CD4-positive, alpha-beta T cell (primary cell): ENCODE measurements at regions not wholly inside any gene's neighbourhood (a gene's known extent, or its start where the extent isn't known, plus 50 kb on each side); places are given as distances from the start of the nearest gene placed in this dataset.

ENCODE experiments used
- ATAC-seq: fragments of 200-7000 bp; cut with Tn5 transposase; one replicate; pipeline ENCODE4 v1.10.0; 2022; ENCODE audit warnings: mild to moderate bottlenecking; ENCODE audit not compliant: poor library complexity
- CTCF ChIA-PET: fragments of 350-600 bp; sonication (Branson Sonifier 250); formaldehyde crosslinking; loops from one replicate; lab custom pipeline; 2021; ENCODE audit warnings: antibody characterized with exemption, inconsistent platforms; lab: Charles Lee
- POLR2A ChIA-PET: fragments of 350-600 bp; sonication (Branson Sonifier 250); formaldehyde crosslinking; loops from one replicate; lab custom pipeline; 2021; ENCODE audit warnings: antibody characterized with exemption, inconsistent platforms; lab: Charles Lee
- DNase-seq, 14 experiments: peaks; one replicate each; pipeline ENCODE4 v3.0.0-alpha.2; 2013 to 2020; ENCODE audit warnings: mixed read lengths in 2 of 14
- H3K27ac ChIP-seq, 2 donors: one replicate each; pipeline versions ENCODE4 v1.5.1 to v1.7.0; 2013; ENCODE audit warnings: low read length in 2 of 2, low read depth in 1 of 2, mild to moderate bottlenecking in 1 of 2
- H3K27me3 ChIP-seq, 2 experiments: 1 replicate in 1 of 2; 2 replicates in 1 of 2; pipeline versions ENCODE4 v1.6.1 to v1.7.0; 2013; ENCODE audit warnings: low read length in 2 of 2, control low read depth in 1 of 2, mild to moderate bottlenecking in 1 of 2, moderate library complexity in 1 of 2; ENCODE audit not compliant: insufficient read depth in 2 of 2, control insufficient read depth in 1 of 2
- H3K36me3 ChIP-seq: one replicate; pipeline ENCODE4 v1.6.1; 2013; ENCODE audit warnings: low read length, control low read depth; ENCODE audit not compliant: insufficient read depth
- H3K4me1 ChIP-seq: one replicate; pipeline ENCODE4 v1.6.1; 2013; ENCODE audit warnings: low read length, control low read depth; ENCODE audit not compliant: insufficient read depth
- H3K4me3 ChIP-seq: one replicate; pipeline ENCODE4 v1.5.1; 2013; ENCODE audit warnings: mild to moderate bottlenecking, low read length, moderate library complexity
- H3K9me3 ChIP-seq, 2 experiments: 1 replicate in 1 of 2; 2 replicates in 1 of 2; pipeline versions ENCODE4 v1.6.1 to v1.7.0; 2013; ENCODE audit warnings: low read length in 2 of 2, mild to moderate bottlenecking in 2 of 2, control low read depth in 1 of 2, moderate library complexity in 1 of 2; ENCODE audit not compliant: control insufficient read depth in 1 of 2, insufficient read depth in 1 of 2
- H3K27ac Mint-ChIP-seq: one replicate; pipeline ENCODE4 v1.8.0; 2020; ENCODE audit warnings: mixed read lengths
- H3K27me3 Mint-ChIP-seq: one replicate; pipeline ENCODE4 v1.8.0; 2021; ENCODE audit warnings: mixed read lengths
- H3K36me3 Mint-ChIP-seq: one replicate; pipeline ENCODE4 v1.8.0; 2021; ENCODE audit warnings: low read depth, mixed read lengths
- H3K4me1 Mint-ChIP-seq: one replicate; pipeline ENCODE4 v1.8.0; 2021; ENCODE audit warnings: low read depth, mixed read lengths
- H3K4me3 Mint-ChIP-seq: one replicate; pipeline ENCODE4 v1.8.0; 2020; ENCODE audit warnings: mild to moderate bottlenecking, mixed read lengths
- H3K9me3 Mint-ChIP-seq: one replicate; pipeline ENCODE4 v1.8.0; 2020; ENCODE audit warnings: mixed read lengths
- CTCF ChIP-seq: fragments of 200-600 bp; IDR thresholded peaks from one replicate; pipeline ENCODE4 v1.8.0; 2022; ENCODE audit warnings: antibody characterized with exemption, mild to moderate bottlenecking
- intact Hi-C, 2 experiments: fragments of 100-400 bp; cut with DNase I in 1 of 2; cut with micrococcal nuclease in 1 of 2; formaldehyde crosslinking; loops; one replicate each; pipeline versions ENCODE4 v1.15.1 to v1.9.0; 2023 to 2025; cut with DNase I, micrococcal nuclease

- Mint-ChIP-seq H3K27ac (no peak overlapping the region), H3K4me3 (no peak overlapping the region), H3K4me1 (peaks cover 5% of the 10 kb centered on the region), H3K36me3 (no peaks in the 10 kb centered on the region), H3K9me3 (no peaks in the 10 kb centered on the region), H3K27me3 (peaks cover 68% of the 10 kb centered on the region)
- H3K36me3 ChIP-seq = no peaks in the 10 kb centered on the region
- H3K4me3 ChIP-seq = no peak overlapping the region
- no peak overlapping the region for H3K27ac ChIP-seq
- ChIA-PET CTCF (no interaction called here), POLR2A (no interaction called here)
- ATAC-seq (no peak), DNase-seq (no peak)
- H3K4me1 ChIP-seq = peaks cover 12% of the 10 kb centered on the region
- no peak for TF ChIP-seq CTCF
- H3K9me3 ChIP-seq = peaks cover 0 to 7% of the 10 kb centered on the region in 2 experiments
- peaks cover 18 to 39% of the 10 kb centered on the region in 2 experiments for H3K27me3 ChIP-seq
- intact Hi-C loops = no loop called here
Measured at GRCh38 chr12:111029305-111029704, 108.9 kb upstream of the MYL2 start.

GRCh38 chr12:111028830-111029229 is 108.5 kb upstream of the MYL2 start:
- Histone ChIP-seq H3K4me1 (peaks cover 15% of the 10 kb centered on the region), H3K9me3 (peaks cover 0 to 7% of the 10 kb centered on the region in 2 experiments), H3K27ac (no peak overlapping the region), H3K36me3 (no peaks in the 10 kb centered on the region), H3K4me3 (no peak overlapping the region), H3K27me3 (peaks cover 18 to 38% of the 10 kb centered on the region in 2 experiments)
- no peak for TF ChIP-seq CTCF
- DNase-seq (no peak), ATAC-seq (no peak)
- CTCF ChIA-PET = no interaction called here
- H3K36me3 Mint-ChIP-seq = no peaks in the 10 kb centered on the region
- H3K9me3 Mint-ChIP-seq = no peaks in the 10 kb centered on the region
- POLR2A ChIA-PET = no interaction called here
- H3K4me3 Mint-ChIP-seq = no peak overlapping the region
- intact Hi-C loops = no loop called here
- no peak overlapping the region for H3K27ac Mint-ChIP-seq
- H3K27me3 Mint-ChIP-seq = peaks cover 72% of the 10 kb centered on the region
- peaks cover 5% of the 10 kb centered on the region for H3K4me1 Mint-ChIP-seq

GRCh38 chr12:111027431-111027830 is 107.1 kb upstream of the MYL2 start:
- TF ChIP-seq CTCF = no peak
- Mint-ChIP-seq H3K27me3 (peaks cover 62% of the 10 kb centered on the region), H3K27ac (no peak overlapping the region), H3K36me3 (no peaks in the 10 kb centered on the region), H3K4me1 (peaks cover 1% of the 10 kb centered on the region), H3K9me3 (no peaks in the 10 kb centered on the region), H3K4me3 (no peak overlapping the region)
- H3K27ac ChIP-seq = no peak overlapping the region
- H3K36me3 ChIP-seq = no peaks in the 10 kb centered on the region
- H3K4me1 ChIP-seq = peaks cover 8% of the 10 kb centered on the region
- ATAC-seq (no peak), DNase-seq (no peak)
- CTCF ChIA-PET = no interaction called here
- H3K9me3 ChIP-seq = no peaks in the 10 kb centered on the region
- peaks cover 7 to 27% of the 10 kb centered on the region in 2 experiments for H3K27me3 ChIP-seq
- POLR2A ChIA-PET = no interaction called here
- intact Hi-C loops = no loop called here
- no peak overlapping the region for H3K4me3 ChIP-seq
